ENCODE measurements at regions not wholly inside any gene's neighbourhood (a gene's known extent, or its start where the extent isn't known, plus 50 kb on each side); places are given as distances from the start of the nearest gene placed in this dataset.

- 92 to 95% methylated on average over 3 of the region's 3 CpGs for WGBS, 2 donors
- H3K27ac ChIP-seq: no peak overlapping the region
- intact Hi-C loops (cut with DNase I; ENCODE audit: low total_unique reads): no loop called here
- H3K9me3 ChIP-seq: no peaks in the 10 kb centered on the region
- H3K4me3 ChIP-seq: no peak overlapping the region
- DNase-seq: no peak
- no peaks in the 10 kb centered on the region for H3K4me1 ChIP-seq
- H3K36me3 ChIP-seq (ENCODE audit: low read depth, missing control alignments): no peaks in the 10 kb centered on the region
- H3K27me3 ChIP-seq: no peaks in the 10 kb centered on the region
- TF ChIP-seq CTCF (IDR thresholded peaks at IDR 0.05) (no peak), POLR2A (IDR thresholded peaks at IDR 0.05) (no peak)
Measured at GRCh38 chr13:29958476-29958875, 108.1 kb upstream of the UBL3 start.

- TF ChIP-seq CTCF (IDR thresholded peaks at IDR 0.05) (no peak), POLR2A (IDR thresholded peaks at IDR 0.05) (no peak)
- DNase-seq: no peak
- WGBS, 2 donors: 44 to 57% methylated on average over 8 of the region's 8 CpGs
- Histone ChIP-seq H3K27me3 (no peaks in the 10 kb centered on the region), H3K9me3 (no peaks in the 10 kb centered on the region), H3K36me3 (ENCODE audit: low read depth, missing control alignments) (no peaks in the 10 kb centered on the region), H3K4me3 (no peak overlapping the region), H3K27ac (no peak overlapping the region), H3K4me1 (no peaks in the 10 kb centered on the region)
- intact Hi-C loops (cut with DNase I; ENCODE audit: low total_unique reads): no loop called here
Measured at GRCh38 chr13:29957320-29957719, 106.9 kb upstream of the UBL3 start.

GRCh38 chr13:29956853-29957252 lies 106.4 kb upstream of the UBL3 start:
- Histone ChIP-seq H3K36me3 (ENCODE audit: low read depth, missing control alignments) (no peaks in the 10 kb centered on the region), H3K27ac (no peak overlapping the region), H3K9me3 (no peaks in the 10 kb centered on the region), H3K4me1 (no peaks in the 10 kb centered on the region), H3K4me3 (no peak overlapping the region), H3K27me3 (no peaks in the 10 kb centered on the region)
- DNase-seq: no peak
- intact Hi-C loops (cut with DNase I; ENCODE audit: low total_unique reads): no loop called here
- TF ChIP-seq CTCF (IDR thresholded peaks at IDR 0.05): no peak
- TF ChIP-seq POLR2A (IDR thresholded peaks at IDR 0.05): no peak
- 20 to 28% methylated on average over 4 of the region's 4 CpGs for WGBS, 2 donors

GRCh38 chr13:29955137-29955650 lies 104.8 kb upstream of the UBL3 start:
- no peak for TF ChIP-seq CTCF (IDR thresholded peaks at IDR 0.05)
- no peak for TF ChIP-seq POLR2A (IDR thresholded peaks at IDR 0.05)
- H3K4me1 ChIP-seq: no peaks in the 10 kb centered on the region
- no peak for DNase-seq
- WGBS, 2 donors: 66 to 67% methylated on average over 2 of the region's 2 CpGs
- H3K27ac ChIP-seq: no peak overlapping the region
- no peaks in the 10 kb centered on the region for H3K36me3 ChIP-seq (ENCODE audit: low read depth, missing control alignments)
- no peaks in the 10 kb centered on the region for H3K27me3 ChIP-seq
- intact Hi-C loops (cut with DNase I; ENCODE audit: low total_unique reads): no loop called here
- no peaks in the 10 kb centered on the region for H3K9me3 ChIP-seq
- no peak overlapping the region for H3K4me3 ChIP-seq
